H1 (cell line): ENCODE measurements at regions not wholly inside any gene's neighbourhood (a gene's known extent, or its start where the extent isn't known, plus 50 kb on each side); places are given as distances from the start of the nearest gene placed in this dataset.

Experiments
- CTCF ChIA-PET: fragments of 300-600 bp; sonication (Branson Sonifier 250); formaldehyde crosslinking; loops from one replicate; lab custom pipeline; 2021; ENCODE audit not compliant: partially characterized antibody; lab: Charles Lee
- POLR2A ChIA-PET: fragments of 300-600 bp; sonication (Branson Sonifier 250); formaldehyde crosslinking; loops from one replicate; lab custom pipeline; 2021; ENCODE audit warnings: inconsistent platforms; ENCODE audit not compliant: partially characterized antibody; lab: Charles Lee
- DNase-seq, 2 experiments: peaks; one replicate each; pipeline versions ENCODE4 v3.0.0 to v3.0.0-alpha.2; 2010 to 2022; ENCODE audit warnings: low spot score in 2 of 2, low read depth in 1 of 2, mixed read lengths in 1 of 2
- FAIRE-seq: peaks from 2 replicates; lab custom pipeline; 2011; peaks lifted over from hg19 to GRCh38; lab: Jason Lieb, UNC
- H2AFZ ChIP-seq: 2 replicates; pipeline ENCODE4 v1.8.1; 2012; ENCODE audit warnings: low read length, inconsistent platforms
- H2AK5ac ChIP-seq: 2 replicates; pipeline ENCODE4 v1.6.1; 2013; ENCODE audit warnings: low read depth, low read length
- H2BK120ac ChIP-seq: replicated peaks from 2 replicates; pipeline ENCODE3; 2013; ENCODE audit warnings: low read depth, low read length, inconsistent platforms
- H2BK12ac ChIP-seq: 2 replicates; pipeline ENCODE4 v1.6.1; 2013; ENCODE audit warnings: low read depth, low read length
- H2BK15ac ChIP-seq: 2 replicates; pipeline ENCODE4 v1.6.1; 2013; ENCODE audit warnings: low read length
- H2BK20ac ChIP-seq: 2 replicates; pipeline ENCODE4 v1.6.1; 2013; ENCODE audit warnings: low read length
- H2BK5ac ChIP-seq: 2 replicates; pipeline ENCODE4 v1.6.1; 2013; ENCODE audit warnings: low read depth, low read length
- H3K14ac ChIP-seq: 2 replicates; pipeline ENCODE4 v1.6.1; 2013; ENCODE audit warnings: inconsistent platforms; ENCODE audit not compliant: insufficient read length
- H3K18ac ChIP-seq: 2 replicates; pipeline ENCODE4 v1.6.1; 2013; ENCODE audit warnings: low read length; ENCODE audit errors: extremely low read depth
- H3K23ac ChIP-seq: 2 replicates; pipeline ENCODE4 v1.6.1; 2013; ENCODE audit warnings: inconsistent platforms; ENCODE audit not compliant: insufficient read length
- H3K23me2 ChIP-seq: 2 replicates; pipeline ENCODE4 v1.6.1; 2013; ENCODE audit warnings: low read depth, low read length
- H3K27ac ChIP-seq: 2 replicates; pipeline ENCODE4 v1.6.1; 2011; ENCODE audit warnings: low read depth, low read length, inconsistent platforms
- H3K27me3 ChIP-seq, 4 experiments: replicated peaks in 1 of 4; 1 replicate in 1 of 4; 2 replicates in 3 of 4; pipeline versions ENCODE4 v1.6.1 to v1.8.1; 2011 to 2013; ENCODE audit warnings: low read length in 3 of 4, mild to moderate bottlenecking in 3 of 4, inconsistent platforms in 2 of 4, mixed read lengths in 2 of 4, moderate library complexity in 1 of 4; ENCODE audit not compliant: control insufficient read depth in 3 of 4, insufficient read depth in 3 of 4; ENCODE audit errors: extremely low read depth in 1 of 4
- H3K36me3 ChIP-seq, 4 experiments: 2 replicates each; pipeline versions ENCODE4 v1.6.1 to v1.8.1; 2011 to 2013; ENCODE audit warnings: mild to moderate bottlenecking in 4 of 4, low read length in 3 of 4, moderate library complexity in 2 of 4, control low read depth in 1 of 4, inconsistent platforms in 1 of 4; ENCODE audit not compliant: insufficient read depth in 4 of 4, control insufficient read depth in 2 of 4
- H3K4ac ChIP-seq: replicated peaks from 2 replicates; pipeline ENCODE3; 2013; ENCODE audit warnings: low read length, low read depth, mixed read lengths, inconsistent platforms; ENCODE audit not compliant: insufficient read length
- H3K4me1 ChIP-seq, 4 experiments: replicated peaks in 1 of 4; 1 replicate in 1 of 4; 2 replicates in 3 of 4; pipeline versions ENCODE4 v1.6.1 to v1.8.1; 2011 to 2013; ENCODE audit warnings: low read length in 3 of 4, inconsistent platforms in 2 of 4, mixed read lengths in 1 of 4; ENCODE audit not compliant: insufficient read depth in 4 of 4, control insufficient read depth in 3 of 4
- H3K4me2 ChIP-seq, 2 experiments: 2 replicates each; pipeline versions ENCODE4 v1.6.1 to v1.8.1; 2011 to 2013; ENCODE audit warnings: low read depth in 2 of 2, low read length in 2 of 2, control low read depth in 1 of 2, inconsistent platforms in 1 of 2, mild to moderate bottlenecking in 1 of 2; ENCODE audit not compliant: insufficient read depth in 1 of 2
- H3K4me3 ChIP-seq, 4 experiments: fragments of 200-600, 300-600 bp in 1 of 4; sonication (generic), shearing (Covaris generic), sonication (Bioruptor Twin) in 1 of 4; 2 replicates each; pipeline versions ENCODE4 v1.5.1 to v1.8.1; 2011 to 2016; ENCODE audit warnings: low read length in 4 of 4, low read depth in 3 of 4, control low read depth in 2 of 4, inconsistent platforms in 2 of 4, mild to moderate bottlenecking in 2 of 4, mixed read lengths in 1 of 4, moderate library complexity in 1 of 4; ENCODE audit not compliant: insufficient read depth in 2 of 4; ENCODE audit errors: extremely low read depth in 1 of 4
- H3K56ac ChIP-seq: replicated peaks from 2 replicates; pipeline ENCODE3; 2013; ENCODE audit warnings: low read depth, mild to moderate bottlenecking, mixed read lengths, low read length, inconsistent platforms; ENCODE audit not compliant: insufficient read length
- H3K79me1 ChIP-seq: 2 replicates; pipeline ENCODE4 v1.6.1; 2013; ENCODE audit warnings: low read depth, low read length, control low read depth
- H3K79me2 ChIP-seq, 2 experiments: 2 replicates each; pipeline versions ENCODE4 v1.6.1 to v1.8.1; 2012 to 2013; ENCODE audit warnings: low read length in 2 of 2, mild to moderate bottlenecking in 2 of 2, inconsistent platforms in 1 of 2; ENCODE audit not compliant: insufficient read depth in 2 of 2, control insufficient read depth in 1 of 2
- H3K9ac ChIP-seq, 4 experiments: replicated peaks in 1 of 4; 1 replicate in 1 of 4; 2 replicates in 3 of 4; pipeline versions ENCODE4 v1.6.1 to v1.8.1; 2011 to 2013; ENCODE audit warnings: low read depth in 3 of 4, low read length in 3 of 4, control low read depth in 2 of 4, mild to moderate bottlenecking in 2 of 4, moderate library complexity in 2 of 4, inconsistent platforms in 1 of 4; ENCODE audit errors: extremely low read depth in 1 of 4
- H3K9me3 ChIP-seq, 2 experiments: 2 replicates each; pipeline versions ENCODE4 v1.6.1 to v1.8.1; 2012 to 2013; ENCODE audit warnings: mild to moderate bottlenecking in 2 of 2, moderate library complexity in 2 of 2, control low read depth in 1 of 2, inconsistent platforms in 1 of 2, low read depth in 1 of 2, low read length in 1 of 2, mixed read lengths in 1 of 2; ENCODE audit not compliant: insufficient read depth in 2 of 2
- H4K20me1 ChIP-seq, 2 experiments: replicated peaks in 1 of 2; 2 replicates each; pipeline versions ENCODE3 to v1.8.1; 2011 to 2013; ENCODE audit warnings: inconsistent platforms in 2 of 2, low read length in 2 of 2, mild to moderate bottlenecking in 1 of 2; ENCODE audit not compliant: insufficient read depth in 2 of 2, control insufficient read depth in 1 of 2
- H4K5ac ChIP-seq: 2 replicates; pipeline ENCODE4 v1.6.1; 2013; ENCODE audit warnings: low read length, low read depth, mixed read lengths, inconsistent platforms; ENCODE audit not compliant: insufficient read length
- H4K8ac ChIP-seq: 2 replicates; pipeline ENCODE4 v1.8.0; 2013; ENCODE audit warnings: mild to moderate bottlenecking, moderate library complexity, low read length, inconsistent platforms; ENCODE audit not compliant: insufficient read depth; ENCODE audit errors: extremely low read depth
- H4K91ac ChIP-seq: replicated peaks from 2 replicates; pipeline ENCODE3; 2013; ENCODE audit warnings: low read length, mixed read lengths, inconsistent platforms; ENCODE audit not compliant: insufficient read length
- CBX8 ChIP-seq: fragments of 300-800, 300-1000 bp; sonication (generic); IDR thresholded peaks from 2 replicates; pipeline ENCODE4 v1.7.1; 2016; ENCODE audit warnings: low read depth, low read length, borderline replicate concordance
- CHD1 ChIP-seq: IDR thresholded peaks from 2 replicates; pipeline ENCODE4 v1.6.1; 2012; ENCODE audit warnings: low read depth, low read length, improper control_type of control experiment
- CREB1 ChIP-seq: IDR thresholded peaks from 2 replicates; pipeline ENCODE4 v1.6.1; 2012; ENCODE audit warnings: inconsistent platforms
- GABPA ChIP-seq: IDR thresholded peaks from 2 replicates; pipeline ENCODE4 v1.6.1; 2011; ENCODE audit warnings: mild to moderate bottlenecking, low read length, moderate library complexity, borderline replicate concordance; ENCODE audit not compliant: insufficient read depth
- HDAC2 ChIP-seq, 2 experiments: fragments of 300-600 bp in 1 of 2; sonication (generic) in 1 of 2; IDR thresholded peaks; 2 replicates each; pipeline ENCODE4 v1.6.1; 2011 to 2012; ENCODE audit warnings: low read depth in 2 of 2, low read length in 2 of 2, mild to moderate bottlenecking in 2 of 2, moderate library complexity in 2 of 2, borderline replicate concordance in 1 of 2, inconsistent platforms in 1 of 2
- NANOG ChIP-seq: IDR thresholded peaks from 2 replicates; pipeline ENCODE4 v1.6.1; 2011; ENCODE audit warnings: low read length, low read depth, mild to moderate bottlenecking, inconsistent platforms; ENCODE audit not compliant: insufficient read depth, poor library complexity, severe bottlenecking
- RNF2 ChIP-seq: fragments of 200-900, 300-1000 bp; sonication (generic); IDR thresholded peaks from 2 replicates; pipeline ENCODE4 v1.7.1; 2016; ENCODE audit warnings: borderline replicate concordance, low read depth, mild to moderate bottlenecking, antibody characterized with exemption, low read length; ENCODE audit not compliant: poor library complexity, severe bottlenecking; ENCODE audit errors: missing control alignments
- SIRT6 ChIP-seq: IDR thresholded peaks from one replicate; pipeline ENCODE4 v1.7.1; 2012; ENCODE audit warnings: low read length, inconsistent platforms
- SP2 ChIP-seq: IDR thresholded peaks from 2 replicates; pipeline ENCODE4 v1.6.1; 2012; ENCODE audit warnings: mild to moderate bottlenecking, low read length, inconsistent platforms
- TAF7 ChIP-seq: optimal IDR thresholded peaks from 2 replicates; pipeline ENCODE3; 2011; ENCODE audit warnings: low read depth, mild to moderate bottlenecking, inconsistent platforms, low read length, moderate library complexity, borderline replicate concordance
- WGBS, 2 experiments: shearing (Covaris generic) in 1 of 2; methylation state at CpG; one replicate each; pipeline versions ENCODE4 v1.1.6 to v1.1.7; 2013 to 2015; ENCODE audit warnings: low lambda C conversion rate in 2 of 2, mixed read lengths in 2 of 2, inconsistent platforms in 1 of 2, low coverage in 1 of 2, missing lambda C conversion rate in 1 of 2; ENCODE audit not compliant: insufficient replicate concordance in 2 of 2, insufficient coverage in 1 of 2, insufficient read length in 1 of 2; ENCODE audit errors: extremely low coverage in 1 of 2, missing lambda C conversion rate in 1 of 2; 5-methylcytosine and 5-hydroxymethylcytosine counted together
- TF ChIP-seq, protein P1 (sequence below): IDR thresholded peaks from 2 replicates; pipeline ENCODE4 v1.6.1; 2012; ENCODE audit warnings: inconsistent platforms

DNA sequence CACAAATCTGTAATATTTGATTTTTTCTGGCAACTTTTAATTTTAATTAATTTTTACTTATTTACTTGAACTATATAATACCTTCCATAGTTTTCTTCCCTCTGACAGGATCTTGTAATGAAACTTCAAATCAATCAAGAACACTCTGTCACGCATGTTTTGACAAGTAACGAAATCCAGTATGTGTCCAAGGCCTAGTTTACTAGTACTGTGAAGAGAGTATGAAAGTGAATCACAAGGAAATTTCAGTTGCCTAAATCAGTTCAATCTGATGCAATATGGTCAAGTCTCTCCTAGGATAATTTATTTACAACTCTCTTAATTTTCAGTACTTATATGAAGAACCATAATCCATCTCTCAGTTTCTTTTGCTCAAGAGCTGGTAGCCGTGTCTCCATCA lies 1344.6 kb upstream of the ZEB2 start:
- WGBS, 2 experiments = 93% methylated on average over 3 of the region's 3 CpGs; no CpG with 5 or more reads in 1 of the 2 experiments
- FAIRE-seq = no peak
- Histone ChIP-seq H3K4ac (no peak overlapping the region), H3K23me2 (no peaks in the 10 kb centered on the region), H2BK12ac (no peak overlapping the region), H3K27me3 (no peaks in the 10 kb centered on the region; a peak in 2 of 7 replicates), H3K27ac (no peak overlapping the region), H3K23ac (no peak overlapping the region), H3K18ac (no peak overlapping the region), H2BK20ac (no peak overlapping the region), H3K79me2 (no peaks in the 10 kb centered on the region), H2AFZ (no peak overlapping the region), H3K9ac (no peak overlapping the region), H2BK5ac (no peak overlapping the region), H4K5ac (no peak overlapping the region), H2BK120ac (no peak overlapping the region), H3K79me1 (no peaks in the 10 kb centered on the region), H2AK5ac (no peak overlapping the region), H3K9me3 (no peaks in the 10 kb centered on the region), H3K14ac (no peak overlapping the region), H3K36me3 (no peaks in the 10 kb centered on the region), H4K20me1 (no peaks in the 10 kb centered on the region), H3K56ac (no peak overlapping the region), H3K4me2 (no peak overlapping the region), H4K91ac (no peak overlapping the region), H3K4me3 (no peak overlapping the region), H4K8ac (no peak overlapping the region), H3K4me1 (peaks cover 0 to 7% (median 0%) of the 10 kb centered on the region in 4 experiments; a peak in 2 of 7 replicates), H2BK15ac (no peak overlapping the region)
- no peak for DNase-seq
- CTCF ChIA-PET = interaction anchor here (1.0 to 1.3 kb wide), 2 partner anchors 13 to 15 kb away, joined by 3 read pairs; no protein-coding TSS in a partner anchor
- TF ChIP-seq NANOG = no peak
- TF ChIP-seq CREB1 = no peak
- TF ChIP-seq SP2 = no peak
- TF ChIP-seq RNF2 = no peak
- TF ChIP-seq, protein P1, sequence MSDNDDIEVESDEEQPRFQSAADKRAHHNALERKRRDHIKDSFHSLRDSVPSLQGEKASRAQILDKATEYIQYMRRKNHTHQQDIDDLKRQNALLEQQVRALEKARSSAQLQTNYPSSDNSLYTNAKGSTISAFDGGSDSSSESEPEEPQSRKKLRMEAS = no peak
- TF ChIP-seq TAF7 = no peak
- TF ChIP-seq SIRT6 = no peak
- TF ChIP-seq CHD1 = no peak
- no peak for TF ChIP-seq HDAC2 (IDR thresholded peaks at IDR 0.05; ENCODE audit: borderline replicate concordance in 1 of 2, low read depth in 2 of 2, low read length in 2 of 2)
- TF ChIP-seq CBX8 = no peak
- no peak for TF ChIP-seq GABPA
- POLR2A ChIA-PET = no interaction called here
